Left kidney (tissue), 1 donor: ENCODE measurements at regions not wholly inside any gene's neighbourhood (a gene's known extent, or its start where the extent isn't known, plus 50 kb on each side); places are given as distances from the start of the nearest gene placed in this dataset.

Experiments used
- DNase-seq: peaks from one replicate; pipeline ENCODE4 v3.0.0-alpha.2; 2013

GRCh38 chr17:72578817-72579470, 458.1 kb downstream of the SOX9 start:
- DNase-seq, result no peak

GRCh38 chr17:72579990-72580320, 459.1 kb downstream of the SOX9 start:
- DNase-seq, result no peak

GRCh38 chr17:72580321-72581127, 459.7 kb downstream of the SOX9 start:
- no peak for DNase-seq

GRCh38 chr17:72587156-72587555, 466.3 kb downstream of the SOX9 start:
- DNase-seq, result no peak

GRCh38 chr17:72587773-72588511, 467.1 kb downstream of the SOX9 start:
- no peak for DNase-seq

GRCh38 chr17:72588561-72588960, 467.7 kb downstream of the SOX9 start:
- no peak for DNase-seq

- DNase-seq, result no peak
Measured at GRCh38 chr17:72588961-72589360, 468.1 kb downstream of the SOX9 start.

- DNase-seq, result no peak
Measured at GRCh38 chr17:72590382-72590781, 469.6 kb downstream of the SOX9 start.

- DNase-seq, result no peak
Measured at GRCh38 chr17:72590882-72591281, 470.1 kb downstream of the SOX9 start.

GRCh38 chr17:72591289-72592241, 470.7 kb downstream of the SOX9 start:
- DNase-seq, result no peak

GRCh38 chr17:72592242-72592966, 471.6 kb downstream of the SOX9 start:
- DNase-seq, result peak; percentile 79

GRCh38 chr17:72592967-72593325, 472.1 kb downstream of the SOX9 start:
- DNase-seq, result no peak

GRCh38 chr17:72594248-72594647, 473.4 kb downstream of the SOX9 start:
- DNase-seq, result no peak
